ENCODE measurements at regions not wholly inside any gene's neighbourhood (a gene's known extent, or its start where the extent isn't known, plus 50 kb on each side); places are given as distances from the start of the nearest gene placed in this dataset.

DNA sequence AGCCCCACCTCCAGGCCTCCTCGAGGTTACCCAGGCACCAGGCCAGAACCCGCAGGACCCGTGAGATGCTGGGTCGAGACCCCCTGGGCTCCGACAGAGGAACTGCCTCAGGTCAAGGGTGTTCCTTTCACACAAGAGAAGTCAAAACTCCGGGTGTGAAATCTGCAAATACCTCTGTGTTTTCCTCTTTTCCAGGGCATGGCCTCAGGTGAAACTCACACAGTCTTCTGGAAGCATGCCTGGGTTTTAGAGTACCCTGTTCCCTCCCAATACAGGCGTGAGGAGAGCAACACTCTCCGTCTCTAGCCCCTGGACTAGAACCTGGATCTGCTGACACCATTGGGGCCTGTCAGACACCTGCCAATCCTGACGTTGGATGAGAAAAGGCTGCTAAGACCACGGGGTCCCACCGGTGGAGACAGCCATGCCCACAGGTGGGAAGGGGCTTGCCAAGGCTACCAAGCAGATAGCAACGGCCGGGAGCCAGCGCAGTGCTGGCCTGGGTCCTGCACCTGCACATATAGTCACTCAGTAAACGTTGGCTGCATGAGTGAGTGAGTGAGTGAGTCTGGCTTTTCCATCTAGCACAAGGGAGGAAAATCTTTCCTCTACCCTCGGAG, 182.0 kb upstream of the PPP1R26 start:
- TF ChIP-seq EZH2 (IDR thresholded peaks at IDR 0.05): no peak
- no peak for TF ChIP-seq POLR2AphosphoS5 (IDR thresholded peaks at IDR 0.05; ENCODE audit: borderline replicate concordance, low read depth, low read length)

Measured in SK-N-MC (cell line).